LNCaP clone FGC (cell line): ENCODE measurements at regions not wholly inside any gene's neighbourhood (a gene's known extent, or its start where the extent isn't known, plus 50 kb on each side); places are given as distances from the start of the nearest gene placed in this dataset.

Experiments
- DNase-seq: peaks from one replicate; pipeline ENCODE4 v3.0.0-alpha.2; 2011; ENCODE audit warnings: low read depth
- H3K4me3 ChIP-seq: 2 replicates; pipeline ENCODE4 v1.5.1; 2011; ENCODE audit warnings: mild to moderate bottlenecking, low read depth, low read length, control low read depth
- CTCF ChIP-seq: IDR thresholded peaks from 2 replicates; pipeline ENCODE4 v1.5.1; 2012; ENCODE audit warnings: mild to moderate bottlenecking; ENCODE audit not compliant: control insufficient read depth, insufficient read depth; ENCODE audit errors: extremely low read depth

GRCh38 chr5:58351190-58351589, 108.7 kb downstream of the PLK2 start:
- no peak for TF ChIP-seq CTCF
- H3K4me3 ChIP-seq = no peak overlapping the region
- DNase-seq = no peak

GRCh38 chr5:58348996-58349728, 110.7 kb downstream of the PLK2 start:
- TF ChIP-seq CTCF = no peak
- H3K4me3 ChIP-seq = no peak overlapping the region
- no peak for DNase-seq

GRCh38 chr5:58346041-58346440, 113.8 kb downstream of the PLK2 start:
- DNase-seq = no peak
- H3K4me3 ChIP-seq = no peak overlapping the region
- no peak for TF ChIP-seq CTCF

- TF ChIP-seq CTCF = no peak
- no peak overlapping the region for H3K4me3 ChIP-seq
- DNase-seq = no peak
These were observed 118.4 kb downstream of the PLK2 start for GRCh38 chr5:58341476-58341875.

- TF ChIP-seq CTCF = peak; percentile 54
- peak; percentile 60 for DNase-seq
- no peak overlapping the region for H3K4me3 ChIP-seq
These were observed 124.4 kb downstream of the PLK2 start for GRCh38 chr5:58335518-58335917.

GRCh38 chr5:58334035-58334434, 125.9 kb downstream of the PLK2 start:
- TF ChIP-seq CTCF = no peak
- no peak overlapping the region for H3K4me3 ChIP-seq
- no peak for DNase-seq

GRCh38 chr5:58330781-58331180, 129.1 kb downstream of the PLK2 start:
- DNase-seq = no peak
- TF ChIP-seq CTCF = no peak

More at GRCh38 chr5:58330781-58331180, 129.1 kb downstream of the PLK2 start:
- H3K4me3 ChIP-seq = no peak overlapping the region
